ENCODE measurements at regions not wholly inside any gene's neighbourhood (a gene's known extent, or its start where the extent isn't known, plus 50 kb on each side); places are given as distances from the start of the nearest gene placed in this dataset.

- TF ChIP-seq POLR2A (IDR thresholded peaks at IDR 0.05), result no peak
- no peak for TF ChIP-seq CTCF (IDR thresholded peaks at IDR 0.05)
Measured at GRCh38 chr13:103568314-103568713, 502.1 kb upstream of the SLC10A2 start.

Measured in right lobe of liver (tissue), 4 donors.